Right kidney (tissue), 1 donor: ENCODE measurements at regions not wholly inside any gene's neighbourhood (a gene's known extent, or its start where the extent isn't known, plus 50 kb on each side); places are given as distances from the start of the nearest gene placed in this dataset.

ENCODE experiments used
- DNase-seq: peaks from one replicate; pipeline ENCODE4 v3.0.0-alpha.2; 2016

DNA sequence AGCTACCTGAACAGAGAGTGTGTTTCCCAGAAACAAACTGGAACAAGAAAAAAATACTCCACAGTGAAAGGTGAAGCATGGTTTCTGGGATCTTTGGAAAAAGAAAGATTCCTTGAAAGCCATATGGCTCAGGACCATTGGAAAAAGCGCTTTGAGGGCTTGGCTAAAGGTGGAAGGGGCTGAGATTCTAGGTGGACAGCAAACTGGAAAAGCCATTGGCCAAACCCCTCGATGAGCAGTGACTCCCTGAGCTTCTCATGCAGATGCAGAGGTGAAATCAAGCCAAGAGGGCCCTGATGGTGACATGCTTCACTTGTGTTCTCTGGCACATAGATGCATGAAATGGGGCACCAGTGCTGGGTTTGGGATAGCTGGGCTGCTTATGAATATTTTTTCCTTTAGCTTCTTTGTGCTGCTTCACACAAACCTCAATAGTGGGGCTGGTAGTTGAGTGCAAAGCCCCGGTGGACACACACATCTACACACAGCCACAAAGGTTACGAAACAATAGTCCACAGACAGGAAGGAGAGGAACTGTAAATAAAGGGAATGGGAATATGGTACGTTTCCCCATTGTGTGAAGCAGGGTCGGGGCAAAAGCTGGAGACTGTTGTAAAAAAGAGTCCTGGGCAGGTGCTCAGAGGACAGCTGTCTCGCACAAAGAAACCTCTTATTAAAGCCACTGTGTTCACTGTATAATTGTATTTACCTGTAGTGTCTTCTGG, 117.8 kb downstream of the FOXA2 start:
- no peak for DNase-seq

GRCh38 chr20:22465622-22466446, 118.5 kb downstream of the FOXA2 start:
- no peak for DNase-seq

DNA sequence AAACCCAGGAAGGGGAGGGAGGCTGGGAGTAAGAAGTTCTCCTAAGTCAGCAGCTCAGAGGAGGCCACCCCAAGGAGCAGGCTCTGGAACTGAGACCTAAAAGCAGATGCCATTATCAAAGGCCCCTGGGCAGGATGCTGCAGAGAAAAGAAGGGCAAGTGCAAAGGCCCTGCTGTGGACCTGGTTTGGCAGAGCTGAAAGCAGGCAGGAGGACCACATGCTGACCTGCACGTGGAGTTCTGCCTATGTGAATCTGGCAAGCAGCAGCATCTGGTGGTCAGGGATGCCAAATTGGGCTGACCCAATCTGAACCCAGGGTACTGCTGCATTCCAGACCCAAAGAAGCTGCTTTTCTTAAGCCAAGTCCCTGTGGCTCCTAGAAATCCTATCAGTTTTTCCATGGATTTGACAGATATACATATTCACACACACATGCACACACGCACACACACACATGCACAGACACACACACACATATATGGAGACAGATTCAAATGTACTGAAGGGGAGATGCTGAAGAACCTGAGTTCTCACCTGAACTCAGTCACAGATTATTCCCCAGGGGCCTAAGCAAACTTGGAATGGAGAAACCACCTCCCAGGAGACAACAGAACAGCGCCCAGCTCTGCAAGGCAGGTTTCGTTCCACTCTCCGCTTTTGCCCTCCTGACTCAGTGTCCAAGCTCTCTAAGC, 119.9 kb downstream of the FOXA2 start:
- DNase-seq = no peak

DNA sequence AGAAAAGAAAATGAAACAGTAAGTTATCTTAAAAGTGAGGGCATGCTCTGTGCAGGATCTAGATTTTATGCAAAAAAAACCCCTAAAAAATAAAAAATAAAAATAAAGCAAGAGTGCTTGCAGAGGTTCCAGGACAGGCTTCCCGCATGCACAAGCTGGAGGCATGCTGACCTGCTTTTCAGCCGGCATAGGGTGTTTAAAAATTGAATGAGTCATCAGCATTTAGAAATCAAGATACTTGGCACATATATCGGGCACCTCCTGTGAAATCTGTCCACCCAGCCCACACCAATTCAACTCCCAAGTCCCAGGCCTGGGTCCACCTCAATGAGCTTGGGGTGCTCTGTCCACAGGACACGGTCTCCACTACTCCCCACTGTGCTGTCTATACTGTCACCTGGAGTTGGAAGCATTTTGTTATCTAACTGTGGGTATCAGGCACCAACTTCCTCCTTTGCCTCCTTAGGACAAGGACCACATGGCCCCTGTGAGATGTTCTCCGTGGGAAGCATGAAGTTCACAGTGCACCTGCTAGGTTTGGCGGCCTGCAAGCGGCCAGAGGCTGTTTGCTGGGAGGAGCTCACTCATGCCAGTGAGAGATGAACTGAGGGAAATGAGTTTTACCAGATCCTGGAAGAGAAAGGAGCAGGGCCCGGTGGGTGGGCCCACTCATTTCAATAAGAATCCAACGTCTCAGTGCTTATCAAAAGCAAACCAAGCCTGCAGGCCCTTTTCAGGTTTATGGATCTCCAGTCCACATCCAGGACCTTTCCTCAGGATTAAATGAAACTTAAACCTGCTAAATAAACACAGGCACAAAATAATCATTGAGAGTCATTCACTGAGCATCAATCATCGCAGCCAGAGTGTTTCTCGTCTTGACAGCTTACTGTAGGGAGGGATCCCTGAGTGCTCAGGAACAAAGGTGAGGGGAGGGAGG, 121.1 kb downstream of the FOXA2 start:
- DNase-seq = no peak

GRCh38 chr20:22460803-22461202, 123.6 kb downstream of the FOXA2 start:
- DNase-seq = no peak

DNA sequence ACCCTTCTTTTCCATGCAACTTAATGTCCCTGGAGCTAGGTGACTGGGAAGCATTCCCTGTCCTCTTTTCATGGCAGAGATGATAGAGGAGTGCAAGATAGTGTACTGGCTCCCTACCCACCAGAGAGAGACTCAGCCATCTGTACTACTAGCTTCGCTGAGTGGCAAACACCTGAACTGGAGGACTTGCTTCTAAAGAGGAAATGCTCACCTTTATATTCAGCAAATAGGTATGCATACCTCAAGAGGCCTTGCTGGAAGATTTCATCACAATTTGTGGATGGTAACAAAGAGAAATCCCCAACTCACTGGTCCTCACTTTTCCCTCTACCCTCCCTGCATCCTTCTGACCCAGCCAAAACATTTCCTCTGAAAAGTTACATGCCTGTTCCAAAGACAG, 124.1 kb downstream of the FOXA2 start:
- no peak for DNase-seq

GRCh38 chr20:22459754-22460153, 124.6 kb downstream of the FOXA2 start:
- DNase-seq = no peak

- DNase-seq = no peak
These were observed 128.3 kb downstream of the FOXA2 start for GRCh38 chr20:22456109-22456508.

DNA sequence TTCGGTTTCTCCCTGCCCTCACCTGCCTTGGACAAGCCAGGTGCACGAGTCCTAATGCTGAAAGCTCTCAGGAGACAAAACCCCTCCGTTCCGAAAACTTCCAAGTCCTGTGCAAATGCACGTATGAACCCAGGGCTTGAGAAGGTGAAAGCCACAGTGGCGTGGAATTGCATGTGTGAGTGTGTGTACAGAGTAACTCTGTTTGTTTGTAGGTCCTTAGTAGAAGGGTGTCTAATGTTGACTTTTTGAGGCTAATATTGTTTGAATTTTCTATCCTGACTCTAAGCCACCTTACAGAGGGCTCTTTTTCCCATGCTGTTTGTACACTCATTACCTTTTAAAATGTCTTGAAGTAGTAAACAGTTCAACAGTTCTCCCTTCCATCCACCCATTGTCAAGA, 129.1 kb downstream of the FOXA2 start:
- no peak for DNase-seq

DNA sequence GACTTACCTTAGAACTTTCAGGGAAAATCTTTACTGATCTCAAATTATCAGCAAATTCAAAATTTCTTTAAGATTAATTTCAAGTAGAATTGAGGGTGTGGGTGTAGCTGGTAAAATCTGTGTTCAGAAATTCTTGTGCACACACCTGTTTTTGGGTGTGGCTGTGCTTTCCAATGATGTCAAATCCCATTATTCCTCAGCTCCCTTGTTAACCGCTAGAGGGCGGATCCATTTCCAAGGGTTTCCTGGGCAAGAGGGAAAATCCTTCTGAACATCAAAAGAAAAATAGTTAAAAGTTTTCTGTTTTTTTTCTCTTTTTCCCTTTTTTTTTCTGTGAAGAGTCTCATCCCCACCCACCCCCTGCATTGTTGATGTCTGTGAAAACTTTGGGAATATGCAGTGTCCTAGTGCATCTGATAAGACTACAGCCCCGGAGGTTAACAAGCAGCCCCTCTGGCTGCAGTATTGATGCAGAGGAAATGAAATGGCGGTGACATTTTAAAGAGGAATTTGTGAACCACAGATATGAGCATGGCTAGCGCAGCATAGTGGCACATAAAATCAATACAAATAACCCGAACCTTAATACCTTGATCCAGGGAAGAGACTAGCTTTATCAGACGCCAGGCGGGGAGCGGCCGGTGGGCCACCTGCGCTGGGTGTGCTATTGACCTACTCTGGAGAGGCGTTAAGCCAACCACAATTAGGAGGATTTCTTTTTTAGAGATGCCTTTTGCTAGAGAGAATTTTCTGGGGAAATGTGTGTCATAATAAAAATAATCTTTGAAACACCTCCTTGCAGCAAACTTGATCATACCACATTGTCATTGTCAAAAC, 130.9 kb downstream of the FOXA2 start:
- no peak for DNase-seq

DNA sequence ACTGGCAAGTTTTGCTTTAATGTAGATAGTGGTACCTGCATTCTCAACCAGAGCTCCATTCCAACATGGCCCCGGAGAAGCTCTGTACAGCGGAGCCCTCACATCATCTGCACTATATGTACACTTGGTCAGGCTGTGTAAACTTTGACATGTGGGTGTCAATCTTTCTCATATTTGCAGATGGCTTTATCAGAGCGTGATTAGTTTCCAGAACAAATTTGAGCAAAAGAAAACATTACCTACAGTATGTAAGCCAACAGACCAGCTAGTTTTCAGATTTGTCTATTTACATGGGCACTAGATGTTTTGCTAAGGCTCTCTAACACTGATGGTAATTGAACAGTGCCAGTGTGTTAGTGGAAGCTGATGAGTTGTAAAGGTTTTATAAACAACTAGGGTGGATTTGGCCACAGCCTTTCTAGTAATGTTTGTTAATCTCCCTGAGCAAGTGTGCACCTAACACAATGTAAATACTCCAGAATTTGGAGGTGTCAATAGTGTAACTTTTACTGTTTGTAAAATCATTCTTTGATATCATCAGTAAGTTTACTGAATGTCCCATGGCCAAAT, 131.8 kb downstream of the FOXA2 start:
- no peak for DNase-seq

GRCh38 chr20:22450537-22450936, 133.8 kb downstream of the FOXA2 start:
- DNase-seq = no peak

GRCh38 chr20:22449188-22449973, 135.0 kb downstream of the FOXA2 start:
- no peak for DNase-seq

GRCh38 chr20:22447447-22447778, 137.0 kb downstream of the FOXA2 start:
- DNase-seq = no peak

- no peak for DNase-seq
These were observed 137.5 kb downstream of the FOXA2 start for GRCh38 chr20:22446613-22447446.

- DNase-seq = no peak
These were observed 142.1 kb downstream of the FOXA2 start for GRCh38 chr20:22442318-22442717.

- no peak for DNase-seq
These were observed 145.4 kb downstream of the FOXA2 start for GRCh38 chr20:22438926-22439325.

DNA sequence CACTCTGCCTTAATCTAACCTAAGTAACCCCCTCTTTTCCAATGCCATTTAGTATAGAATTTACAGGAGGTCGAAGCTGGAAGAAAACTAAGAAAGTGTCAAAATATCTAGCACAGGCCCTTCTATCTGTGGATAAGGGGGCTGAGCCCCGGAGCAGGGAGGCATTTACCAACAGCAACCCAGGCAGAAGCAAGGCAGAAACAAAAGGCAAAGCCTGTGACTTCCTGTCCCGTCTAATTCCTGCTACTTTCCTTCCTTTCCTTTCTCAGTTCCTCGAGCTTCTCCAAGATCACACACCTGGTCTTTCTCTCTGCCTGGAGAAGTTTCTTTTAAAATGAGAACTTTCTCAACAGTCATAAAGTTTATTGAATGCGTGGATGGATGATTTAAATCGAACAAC, 146.0 kb downstream of the FOXA2 start:
- no peak for DNase-seq

DNA sequence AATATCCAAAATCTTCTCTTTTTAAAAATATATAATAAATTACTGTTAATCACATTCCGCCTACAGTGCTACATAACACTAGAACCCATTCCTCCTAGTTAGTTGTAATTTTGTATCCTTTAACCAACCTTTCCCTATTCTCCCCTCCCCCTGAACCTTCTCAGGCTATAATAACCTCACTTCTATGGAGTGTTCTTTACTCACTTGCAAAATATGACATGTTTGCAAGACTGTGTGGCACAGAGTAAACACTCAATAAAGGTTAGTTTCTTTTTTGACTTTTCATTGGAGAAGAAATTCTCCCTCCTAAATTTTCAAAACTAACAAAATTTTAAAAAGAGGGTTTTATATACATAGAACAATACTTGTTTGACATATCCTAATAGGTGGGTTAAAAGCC, 147.0 kb downstream of the FOXA2 start:
- DNase-seq = no peak
